DND-41 (cell line): ENCODE measurements at regions not wholly inside any gene's neighbourhood (a gene's known extent, or its start where the extent isn't known, plus 50 kb on each side); places are given as distances from the start of the nearest gene placed in this dataset.

Source experiments
- CTCF ChIP-seq: IDR thresholded peaks from 2 replicates; pipeline ENCODE4 v1.5.1; 2012; ENCODE audit warnings: borderline replicate concordance, low read length, moderate library complexity, mild to moderate bottlenecking; ENCODE audit not compliant: poor library complexity, severe bottlenecking; ENCODE audit errors: extremely low read depth
- EZH2 ChIP-seq: IDR thresholded peaks from 3 replicates; pipeline ENCODE4 v1.6.1; 2012; ENCODE audit warnings: borderline replicate concordance, low read depth, mild to moderate bottlenecking, moderate library complexity, low read length, inconsistent platforms; ENCODE audit not compliant: severe bottlenecking

- TF ChIP-seq CTCF (no peak), EZH2 (no peak)
Observed at GRCh38 chr12:125688881-125689280, 623.6 kb downstream of the AACS start.
